SIG-M5 treated with dmso at 0.1 percent for 504 hours (cell line): ENCODE measurements at regions not wholly inside any gene's neighbourhood (a gene's known extent, or its start where the extent isn't known, plus 50 kb on each side); places are given as distances from the start of the nearest gene placed in this dataset.
"Not testable (repeated sequence)": the region's sequence is repeated elsewhere in the genome, so short reads cannot be mapped to it uniquely, and the experiment has no call there.

ENCODE experiments used
- DNase-seq: peaks from one replicate; lab custom pipeline; 2025; ENCODE audit not compliant: unreplicated experiment; lab: John Stamatoyannopoulos, UW

DNA sequence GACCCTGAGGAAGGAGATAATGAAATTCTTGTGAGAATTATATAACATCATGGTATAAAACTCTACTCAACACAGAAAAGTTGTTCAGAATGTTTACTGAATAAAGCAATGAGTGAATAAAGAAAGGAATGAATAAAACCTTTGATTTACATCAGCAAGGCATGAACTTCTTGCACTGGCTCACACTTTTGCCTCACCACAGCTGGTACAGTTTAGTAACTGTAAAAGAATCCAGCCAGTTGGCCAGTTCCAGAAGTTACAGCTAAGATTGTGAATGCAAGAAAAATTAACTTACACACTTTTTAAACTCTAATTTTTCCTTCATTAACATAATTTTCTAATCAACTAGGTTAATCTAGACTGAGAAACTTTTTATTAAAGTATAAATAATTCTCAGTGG is 490.9 kb downstream of the NFIB start:
- no peak for DNase-seq

DNA sequence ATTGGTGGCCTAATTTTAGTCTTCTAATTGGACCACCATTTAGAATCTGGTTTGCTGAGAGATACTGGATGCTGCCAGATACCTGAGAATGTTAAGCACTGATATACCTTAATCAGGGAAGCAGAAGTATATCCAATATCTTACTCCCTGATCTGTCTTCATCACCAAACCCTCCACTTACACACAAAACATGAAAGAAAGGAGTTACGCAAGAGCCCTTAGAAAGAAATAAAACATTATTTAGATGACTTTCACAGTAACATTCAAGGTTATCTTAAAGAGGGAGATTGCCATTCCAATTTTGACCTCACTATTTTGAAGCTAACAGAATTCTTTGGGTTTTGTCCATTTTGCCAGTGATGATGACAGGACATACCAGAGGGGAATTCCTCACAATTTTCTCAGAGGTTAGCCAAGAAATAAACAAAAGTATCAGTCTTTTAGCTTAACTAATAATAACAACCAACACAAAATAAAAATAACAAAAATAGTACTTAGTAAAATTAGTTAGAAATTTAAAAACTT is 496.1 kb downstream of the NFIB start:
- DNase-seq: no peak

DNA sequence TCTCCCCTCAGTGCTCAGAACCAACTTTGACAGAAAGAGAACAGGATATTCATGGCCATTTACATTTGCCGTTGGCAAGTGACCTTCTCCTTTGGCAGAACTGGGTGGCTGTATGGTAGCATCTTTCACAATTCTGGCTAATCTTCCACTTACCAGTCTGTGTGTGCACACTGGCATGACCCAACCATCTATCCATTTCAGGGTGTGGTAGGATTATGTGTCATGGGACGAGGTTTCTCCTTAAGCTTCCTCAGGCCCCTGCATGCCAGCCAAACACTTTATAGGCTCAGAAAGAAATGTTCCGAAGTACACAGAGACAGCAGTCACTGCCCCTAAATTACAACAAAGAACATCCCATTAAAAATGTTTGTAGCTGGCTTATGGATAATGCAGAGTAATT is 497.1 kb downstream of the NFIB start:
- no peak for DNase-seq

DNA sequence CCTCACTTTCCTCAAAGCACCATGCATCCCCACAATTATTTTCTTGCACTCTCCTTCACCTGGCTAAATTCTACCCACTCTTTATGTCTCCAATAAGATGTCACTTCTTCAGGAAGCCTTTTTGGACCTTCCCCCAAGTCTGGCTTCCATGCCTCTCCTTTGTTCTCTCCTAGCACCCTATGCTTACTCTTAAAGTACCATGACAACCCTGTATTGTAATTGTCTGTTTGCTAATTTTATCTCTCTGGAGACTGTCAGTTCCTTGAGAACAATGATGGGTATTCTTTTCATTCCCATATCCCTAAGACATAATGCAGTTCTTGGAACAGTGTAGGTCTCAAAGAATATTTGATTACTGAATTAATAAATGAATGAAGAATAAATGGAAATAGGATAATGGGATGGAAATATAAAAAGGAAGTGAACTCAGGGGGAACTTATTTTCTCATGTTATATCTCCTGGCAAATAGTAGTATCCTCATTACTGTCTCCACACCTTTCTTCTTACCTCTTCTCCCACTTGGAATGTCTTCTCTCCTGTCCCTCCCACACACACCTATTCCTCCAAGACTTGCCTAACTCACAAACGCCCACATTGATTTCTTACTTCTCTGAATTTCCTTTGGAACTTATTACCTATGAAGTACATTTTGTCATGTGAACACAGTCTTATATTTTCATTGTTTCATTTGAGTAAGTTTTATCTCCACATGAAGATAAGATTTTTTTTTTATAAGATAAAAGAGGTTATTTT is 499.1 kb downstream of the NFIB start:
- no peak for DNase-seq

DNA sequence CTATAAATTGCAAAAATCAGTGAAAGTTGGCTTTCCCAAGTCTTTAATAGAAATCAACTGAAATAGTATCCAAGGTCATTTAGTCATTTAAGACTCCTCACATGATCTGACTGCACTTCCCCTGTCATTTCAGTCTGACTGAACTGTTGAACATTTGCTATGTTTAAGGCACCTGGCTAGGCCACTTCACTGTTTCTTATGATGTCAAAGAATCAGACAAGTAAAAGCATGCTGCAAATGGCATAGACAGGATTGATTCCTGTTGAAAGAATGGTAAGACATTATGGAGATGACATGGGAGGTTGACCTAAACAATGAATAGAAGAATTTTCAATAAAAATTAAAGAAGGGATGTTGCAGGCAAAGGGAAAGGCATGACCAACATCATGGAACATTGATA is 502.1 kb downstream of the NFIB start:
- no peak for DNase-seq

DNA sequence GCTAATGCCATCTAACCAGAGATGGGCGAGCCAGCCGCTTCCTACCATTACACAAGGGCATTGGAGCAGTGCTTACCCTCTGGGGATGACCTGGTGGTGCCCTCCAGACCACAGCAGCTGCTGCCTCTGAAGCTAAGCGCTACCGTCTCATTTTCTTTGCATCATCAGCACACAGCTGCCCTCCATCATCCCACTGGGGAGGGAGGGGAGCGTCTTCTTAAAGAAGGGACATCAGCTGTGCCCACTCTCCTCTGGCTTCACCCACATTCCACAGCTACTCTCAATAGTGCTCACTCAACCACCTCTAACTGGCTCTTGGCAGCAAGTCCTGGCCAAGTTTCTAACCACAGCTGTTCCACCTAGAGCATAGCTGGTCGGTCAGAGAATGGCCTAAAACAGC is 503.4 kb downstream of the NFIB start:
- DNase-seq: no peak

DNA sequence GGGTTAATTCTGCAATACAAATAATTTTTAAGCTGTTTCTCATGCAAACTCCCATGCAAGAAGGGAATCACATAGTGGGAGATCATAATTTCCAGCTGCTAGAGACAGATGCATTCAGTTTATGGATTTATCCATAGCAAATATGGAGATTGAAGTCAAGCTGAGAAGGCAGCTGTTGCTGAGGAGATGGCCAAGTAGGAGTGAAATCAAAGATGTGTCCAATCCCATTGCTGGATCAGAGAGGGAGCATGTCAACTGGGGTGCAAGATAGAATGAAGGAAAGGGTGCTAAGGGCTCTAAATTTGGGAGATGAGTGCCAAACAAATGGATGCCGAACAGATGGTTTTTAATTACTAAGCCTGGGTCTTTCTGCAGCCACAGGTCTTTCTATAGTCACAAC is 504.5 kb downstream of the NFIB start:
- DNase-seq: no peak

DNA sequence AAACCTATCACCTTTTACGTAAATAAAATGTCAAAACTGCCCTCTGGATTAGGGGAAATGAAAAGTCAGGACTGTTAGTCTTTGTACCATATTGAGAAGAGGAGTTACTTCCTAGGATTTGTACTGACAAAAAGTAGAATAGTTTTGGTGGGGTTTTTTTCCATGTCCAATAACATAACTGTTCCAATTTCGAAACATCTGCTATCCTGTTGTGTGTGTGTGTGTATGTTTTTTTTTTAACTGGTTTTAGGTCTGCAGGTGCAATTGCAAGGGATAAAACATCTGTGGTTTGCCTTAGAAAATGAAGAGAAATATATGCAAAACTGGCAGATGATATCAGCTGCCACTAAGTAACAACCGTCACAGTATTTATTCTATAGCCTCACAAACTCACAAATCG is 506.8 kb downstream of the NFIB start:
- DNase-seq: no peak

DNA sequence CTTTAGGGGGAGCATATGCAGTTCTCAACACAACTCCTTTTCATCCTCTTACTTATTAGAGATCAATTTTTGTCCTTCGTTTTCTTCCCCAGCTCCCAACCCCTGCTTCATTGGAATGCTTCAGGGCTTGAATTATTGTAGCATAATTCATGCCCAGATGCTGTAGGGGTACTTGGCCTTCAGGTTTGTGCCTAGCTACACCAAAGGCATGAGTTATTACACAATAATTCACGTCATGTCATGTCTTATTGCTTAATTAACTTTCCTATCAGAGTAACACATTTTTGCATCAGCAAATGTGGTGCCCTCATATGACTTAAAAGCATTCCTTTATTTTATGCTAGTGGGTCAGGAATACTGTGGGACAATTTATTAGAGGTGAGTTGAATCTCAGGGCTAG is 507.2 kb downstream of the NFIB start:
- DNase-seq: no peak

DNA sequence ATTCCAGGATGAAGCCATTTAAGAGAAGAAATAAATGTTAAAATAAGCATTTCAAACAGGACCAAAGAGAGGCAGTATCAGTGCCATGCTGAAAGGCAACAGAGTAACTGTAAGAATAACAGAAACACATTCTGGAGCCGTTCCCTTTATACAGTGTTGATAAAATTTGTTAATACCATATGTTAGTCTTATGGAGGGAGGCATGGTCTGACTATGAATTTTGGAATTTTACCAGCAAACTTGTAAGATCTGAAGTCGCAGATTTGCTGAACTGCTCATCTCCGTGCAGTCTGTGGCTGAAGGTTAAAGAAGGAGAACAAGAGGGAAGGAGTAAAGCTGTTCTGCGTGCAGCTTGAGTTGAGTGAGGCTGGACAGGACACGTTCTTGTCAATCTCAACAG is 508.4 kb downstream of the NFIB start:
- DNase-seq: no peak

DNA sequence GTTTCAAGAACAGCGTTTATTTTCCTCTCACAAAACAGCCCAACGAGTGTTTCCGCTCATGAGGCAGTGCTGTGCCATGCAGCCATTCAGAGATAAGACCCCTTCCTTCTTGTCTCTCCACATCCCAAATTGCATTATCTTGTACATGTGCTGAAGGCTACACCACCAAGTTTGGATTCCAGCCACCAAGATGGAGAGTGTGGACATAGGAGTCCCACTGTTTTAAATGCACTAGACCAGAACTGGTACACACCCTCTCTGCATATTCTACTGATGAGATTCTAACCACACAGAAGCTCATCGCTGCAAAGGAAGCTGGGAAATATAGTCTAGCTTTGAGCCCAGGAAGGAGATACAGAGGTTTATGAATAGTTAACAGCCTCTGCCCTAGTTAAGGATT is 509.4 kb downstream of the NFIB start:
- DNase-seq: no peak

DNA sequence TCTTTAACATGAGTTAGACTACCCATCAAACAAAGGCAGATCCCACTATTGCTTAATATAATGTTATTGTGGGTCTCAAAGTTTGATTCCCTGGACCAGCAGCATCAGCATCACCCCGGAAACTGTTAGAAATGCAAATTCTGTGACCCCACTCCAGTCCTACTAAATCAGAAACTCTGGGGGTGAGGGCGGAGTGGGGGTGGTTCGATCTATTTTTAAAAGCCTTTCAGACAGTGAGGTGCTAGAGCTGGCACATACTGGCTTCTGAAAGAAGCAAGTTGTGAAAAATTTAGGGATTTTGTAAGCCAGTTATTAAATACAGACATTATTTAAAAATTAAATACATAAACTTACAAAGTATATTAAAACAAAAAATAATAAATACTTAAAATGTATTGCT is 513.2 kb downstream of the NFIB start:
- DNase-seq: no peak

DNA sequence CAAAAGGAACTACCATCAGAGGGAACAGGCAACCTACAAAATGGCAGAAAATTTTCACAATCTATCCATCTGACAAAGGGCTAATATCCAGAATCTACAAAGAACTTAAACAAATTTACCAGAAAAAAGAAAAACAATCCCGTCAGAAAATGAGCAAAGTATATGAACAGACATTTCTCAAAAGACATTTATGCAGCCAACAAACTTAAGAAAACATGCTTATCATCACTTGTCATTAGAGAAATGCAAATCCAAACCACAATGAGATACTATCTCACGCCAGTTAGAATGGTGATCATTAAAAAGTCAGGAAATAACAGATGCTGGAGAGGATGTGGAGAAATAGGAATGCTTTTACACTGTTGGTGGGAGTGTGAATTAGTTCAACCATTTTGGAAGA is 516.2 kb downstream of the NFIB start:
- not testable (repeated sequence) for DNase-seq

DNA sequence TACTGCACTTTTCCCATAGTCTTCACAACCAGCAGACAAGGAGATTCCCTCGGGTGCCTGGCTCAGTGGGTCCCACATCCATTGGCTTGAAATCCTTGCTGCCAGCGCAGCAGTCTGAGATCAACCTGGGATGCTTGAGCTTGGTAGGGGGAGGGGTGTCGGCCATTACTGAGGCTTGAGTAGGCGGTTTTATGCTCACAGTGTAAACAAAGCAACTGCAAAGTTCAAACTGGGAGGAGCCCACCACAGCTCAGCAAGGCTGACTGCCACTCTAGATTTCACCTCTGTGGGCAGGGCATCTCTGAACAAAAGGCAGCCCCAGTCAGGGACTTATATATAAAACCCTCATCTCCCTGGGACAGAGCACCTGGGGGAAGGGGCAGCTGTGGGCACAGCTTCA is 512.3 kb upstream of the MPDZ start:
- DNase-seq: no peak

DNA sequence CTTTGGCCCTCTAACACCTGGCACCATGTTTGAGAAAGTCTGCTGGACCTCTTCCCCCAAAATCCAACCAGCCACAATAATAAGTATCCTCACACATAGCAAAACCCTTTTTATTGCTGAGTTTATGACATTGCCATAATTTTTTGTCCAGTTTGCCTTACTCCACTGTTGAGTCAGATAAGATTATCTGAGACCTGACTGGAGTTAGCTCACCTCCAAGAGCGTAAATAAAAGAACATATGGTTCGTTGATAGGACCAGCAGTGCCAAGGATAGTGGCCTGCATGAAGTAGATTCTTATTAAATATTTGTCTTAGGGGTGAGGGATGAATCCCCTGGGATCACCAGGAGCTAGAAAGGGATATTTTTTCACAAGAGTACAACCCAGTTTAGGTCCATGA is 510.6 kb upstream of the MPDZ start:
- no peak for DNase-seq

DNA sequence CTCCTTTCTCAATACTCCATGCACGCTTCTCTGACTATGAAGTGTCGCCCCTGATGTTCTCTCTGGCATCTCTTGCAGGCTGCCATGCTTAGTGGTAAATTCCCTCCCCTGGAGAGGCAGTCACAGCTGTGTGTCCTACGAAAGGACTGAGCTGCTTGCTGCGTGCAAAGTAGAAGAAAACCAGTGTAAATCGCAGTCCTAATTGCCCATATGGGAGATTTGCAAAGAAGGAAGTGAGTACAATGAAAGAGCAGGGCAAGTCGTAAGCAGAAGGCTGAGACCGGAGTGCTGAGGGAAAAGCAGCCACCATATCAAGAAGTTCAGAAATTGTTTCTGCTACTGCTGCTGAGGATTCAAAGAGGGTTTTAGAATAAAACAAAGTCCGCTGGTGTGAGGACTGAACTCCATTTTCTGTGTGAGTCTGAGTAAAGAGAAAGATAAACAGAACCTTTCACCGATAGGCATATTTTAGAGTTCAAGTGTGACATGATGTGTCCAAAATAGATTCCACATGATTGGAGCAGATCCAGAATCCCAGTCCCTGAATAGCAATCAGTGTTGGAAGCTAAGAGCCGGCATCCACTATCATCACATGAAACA is 507.8 kb upstream of the MPDZ start:
- DNase-seq: no peak

DNA sequence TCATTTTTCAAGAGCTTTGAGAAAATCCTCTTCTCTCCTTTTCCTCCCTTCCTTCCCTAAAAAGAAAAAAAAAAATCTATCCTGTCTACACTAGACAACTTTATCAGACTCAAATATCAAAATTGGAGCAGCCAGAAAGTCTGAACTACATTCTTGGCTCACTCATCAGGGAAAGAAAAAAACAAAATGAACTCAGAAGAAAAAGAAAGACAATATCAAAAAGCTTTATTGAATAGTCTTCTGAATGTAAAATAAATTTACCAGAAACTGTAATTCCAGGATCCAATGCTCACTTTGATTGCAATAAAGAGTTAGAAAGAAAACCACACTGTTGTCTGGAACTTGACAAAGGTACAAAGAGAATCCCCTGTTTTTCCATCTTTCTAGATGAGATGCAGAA is 507.2 kb upstream of the MPDZ start:
- DNase-seq: no peak

DNA sequence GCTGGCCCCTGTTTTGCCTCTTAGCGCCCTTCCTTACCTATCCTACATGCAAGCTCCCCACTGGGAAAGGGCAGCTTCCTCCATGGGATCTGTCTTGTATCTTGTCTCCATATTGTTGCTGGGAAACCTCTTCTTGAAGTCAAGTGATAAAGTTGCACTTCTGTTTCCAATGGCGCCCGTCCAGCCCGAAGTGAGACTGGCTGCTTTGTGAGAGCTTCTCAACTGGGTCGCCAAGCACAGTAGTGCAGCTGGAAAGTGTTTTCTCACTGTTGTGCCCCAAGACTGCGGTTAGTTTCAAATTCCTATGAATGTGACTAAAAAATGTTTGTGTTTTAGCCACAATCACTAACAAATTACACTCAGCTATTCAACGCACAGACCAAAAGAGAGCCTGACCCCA is 506.6 kb upstream of the MPDZ start:
- no peak for DNase-seq

DNA sequence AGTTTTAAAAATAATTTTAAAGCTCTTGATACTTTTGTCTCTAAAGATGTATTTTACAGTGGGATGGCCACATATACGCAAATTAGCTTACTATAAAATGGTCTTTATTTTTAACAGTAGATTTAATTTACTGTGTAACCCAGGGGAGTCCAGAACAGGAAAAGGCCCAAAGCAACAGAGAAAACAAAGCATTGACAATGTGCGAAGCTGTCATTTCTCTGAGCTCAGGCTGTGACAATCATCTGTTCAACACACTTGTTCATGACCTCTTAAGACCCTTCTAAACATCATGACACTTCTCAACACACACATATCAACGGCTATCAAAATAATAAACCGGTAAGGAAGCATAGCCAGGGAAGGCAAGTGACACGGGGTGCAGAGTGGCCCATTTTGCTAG is 499.6 kb upstream of the MPDZ start:
- DNase-seq: no peak

DNA sequence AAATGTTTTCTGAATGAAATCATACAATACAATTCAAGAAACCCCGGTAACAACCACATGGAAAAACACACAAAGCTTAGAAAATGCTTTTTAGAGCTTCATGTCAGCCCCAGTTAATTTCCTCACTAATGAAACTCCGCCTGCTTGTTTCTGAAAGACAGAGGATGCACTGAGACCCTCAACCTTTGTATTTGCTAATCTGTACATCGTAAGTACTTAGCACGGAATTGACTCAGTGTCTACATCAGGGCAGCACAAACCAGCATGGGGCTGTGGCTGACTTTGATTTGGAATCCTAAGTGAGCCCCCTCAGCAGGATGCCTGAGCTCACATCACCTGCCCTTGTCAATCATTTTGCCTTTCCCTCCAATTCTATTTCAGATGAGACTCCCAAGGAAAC is 499.1 kb upstream of the MPDZ start:
- no peak for DNase-seq

DNA sequence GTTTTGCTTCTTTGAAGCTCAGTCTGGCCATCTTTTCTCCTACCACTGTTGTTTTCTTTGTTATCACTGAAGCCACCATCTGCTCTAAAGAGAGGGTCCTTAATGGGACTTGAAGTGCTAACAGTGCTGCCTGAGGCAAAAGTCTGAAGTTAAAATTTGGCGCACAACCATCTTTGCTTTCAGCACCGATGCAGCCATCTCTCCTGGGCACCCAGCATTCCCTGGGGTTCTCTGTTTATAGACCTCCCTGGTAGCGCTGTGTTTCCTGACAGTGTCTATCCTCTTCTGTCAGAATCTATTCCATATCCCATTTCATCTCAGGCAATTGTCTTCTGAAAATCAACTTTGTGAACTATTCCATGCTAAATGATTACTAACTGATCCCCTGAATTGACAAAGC is 491.5 kb upstream of the MPDZ start:
- DNase-seq: no peak

DNA sequence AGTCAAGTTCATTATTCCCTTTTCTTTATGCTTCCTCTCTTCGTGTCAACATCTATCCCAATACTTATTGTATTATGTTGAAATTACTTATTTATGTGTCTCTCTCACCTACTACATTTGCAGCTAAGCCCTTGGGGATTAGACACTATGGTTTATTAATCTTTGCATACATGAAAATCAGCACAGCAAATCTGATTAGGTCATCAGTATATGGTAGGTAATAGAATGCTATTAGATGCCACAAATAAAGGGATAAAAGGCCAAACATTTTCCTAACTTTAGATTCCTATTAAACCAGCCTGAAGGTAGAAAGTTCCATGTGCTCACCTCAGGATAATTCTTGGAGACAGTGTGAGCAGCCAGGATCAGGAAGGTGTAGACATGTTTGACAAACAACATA is 490.1 kb upstream of the MPDZ start:
- DNase-seq: no peak

DNA sequence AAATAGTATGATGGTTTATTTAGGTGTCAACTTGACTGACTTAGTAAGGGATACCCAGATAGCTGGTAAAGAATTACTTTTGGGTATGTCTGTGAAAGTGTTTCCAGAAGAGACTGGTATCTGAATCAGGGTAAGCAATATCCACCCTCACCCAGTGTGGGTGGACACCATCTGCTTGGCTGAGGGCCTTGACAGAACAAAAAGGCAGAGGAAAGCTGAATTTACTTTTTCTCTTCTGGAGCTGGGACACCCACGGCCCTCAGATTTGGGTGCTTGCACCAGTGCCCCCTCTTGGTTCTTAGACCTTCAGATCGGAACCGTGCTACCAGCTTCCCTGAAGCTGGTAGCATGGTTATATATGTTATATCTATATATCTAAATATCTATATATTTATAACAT is 489.5 kb upstream of the MPDZ start:
- DNase-seq: no peak
